ENCODE measurements at regions not wholly inside any gene's neighbourhood (a gene's known extent, or its start where the extent isn't known, plus 50 kb on each side); places are given as distances from the start of the nearest gene placed in this dataset.

- H3K4me3 ChIP-seq (ENCODE audit: low read length): no peak overlapping the region
- intact Hi-C loops (cut with micrococcal nuclease): no loop called here
- no peaks in the 10 kb centered on the region for H3K9me2 ChIP-seq (replicated peaks; ENCODE audit: low read length)
- DNase-seq (no peak), ATAC-seq (no peak)
- H3K27me3 ChIP-seq (ENCODE audit: low read length): no peaks in the 10 kb centered on the region
- H3K36me3 ChIP-seq (ENCODE audit: low read depth, low read length): no peaks in the 10 kb centered on the region
- H3K79me2 ChIP-seq (ENCODE audit: low read length): no peaks in the 10 kb centered on the region
- BruUV-seq (replicated peaks): no TSS peak
- no peaks in the 10 kb centered on the region for H3F3A ChIP-seq (ENCODE audit: low read length, unreplicated experiment)
- POLR2A ChIA-PET (ENCODE audit: unreplicated experiment): no interaction called here
- no peak overlapping the region for H3K27ac ChIP-seq (ENCODE audit: low read length)
- H2AFZ ChIP-seq (ENCODE audit: low read length): no peak overlapping the region
- H3K9ac ChIP-seq (ENCODE audit: low read length): no peak overlapping the region
- CTCF ChIA-PET: no interaction called here
- no peaks in the 10 kb centered on the region for H3K4me1 ChIP-seq (ENCODE audit: insufficient read depth, low read length)
- H4K20me1 ChIP-seq (ENCODE audit: low read length): no peaks in the 10 kb centered on the region
- TF ChIP-seq CTCF (conservative IDR thresholded peaks at IDR 0.05; ENCODE audit: low read depth, low read length): no peak
- no peak for TF ChIP-seq EZH2 (IDR thresholded peaks at IDR 0.05; ENCODE audit: low read length, unreplicated experiment)
- no peak for TF ChIP-seq EZH2phosphoT487 (IDR thresholded peaks at IDR 0.05; ENCODE audit: borderline replicate concordance, low read length)
- H3K9me3 ChIP-seq (ENCODE audit: low read length): peaks cover 4% of the 10 kb centered on the region; the same call in 1 of the 2 replicates
- H3K4me2 ChIP-seq (ENCODE audit: low read length): no peak overlapping the region
Observed at GRCh38 chr3:82814660-82815059, 1053.2 kb upstream of the GBE1 start.

- no peaks in the 10 kb centered on the region for H3K79me2 ChIP-seq (ENCODE audit: low read length)
- no peak for DNase-seq
- no peak for ATAC-seq
- no peaks in the 10 kb centered on the region for H3K36me3 ChIP-seq (ENCODE audit: low read depth, low read length)
- no TSS peak for BruUV-seq (replicated peaks)
- H3K4me1 ChIP-seq (ENCODE audit: insufficient read depth, low read length): peaks cover under 1% of the 10 kb centered on the region; the same call in 1 of the 2 replicates
- ChIA-PET CTCF (no interaction called here), POLR2A (ENCODE audit: unreplicated experiment) (no interaction called here)
- H4K20me1 ChIP-seq (ENCODE audit: low read length): no peaks in the 10 kb centered on the region
- intact Hi-C loops (cut with micrococcal nuclease): no loop called here
- no peak overlapping the region for H3K9ac ChIP-seq (ENCODE audit: low read length)
- H3K27ac ChIP-seq (ENCODE audit: low read length): no peak overlapping the region
- no peak overlapping the region for H3K4me2 ChIP-seq (ENCODE audit: low read length)
- H3F3A ChIP-seq (ENCODE audit: low read length, unreplicated experiment): no peaks in the 10 kb centered on the region
- no peak overlapping the region for H3K4me3 ChIP-seq (ENCODE audit: low read length)
- H3K27me3 ChIP-seq (ENCODE audit: low read length): no peaks in the 10 kb centered on the region
- 0 out of 2 replicates have a peak, but pooled peaks cover 4% of the 10 kb centered on the region for H3K9me3 ChIP-seq (ENCODE audit: low read length)
- H3K9me2 ChIP-seq (replicated peaks; ENCODE audit: low read length): no peaks in the 10 kb centered on the region
- H2AFZ ChIP-seq (ENCODE audit: low read length): no peak overlapping the region
- no peak for TF ChIP-seq CTCF (conservative IDR thresholded peaks at IDR 0.05; ENCODE audit: low read depth, low read length)
- no peak for TF ChIP-seq EZH2 (IDR thresholded peaks at IDR 0.05; ENCODE audit: low read length, unreplicated experiment)
- TF ChIP-seq EZH2phosphoT487 (IDR thresholded peaks at IDR 0.05; ENCODE audit: borderline replicate concordance, low read length): no peak
Observed at GRCh38 chr3:82807781-82808180, 1046.3 kb upstream of the GBE1 start.

- H3K4me1 ChIP-seq (ENCODE audit: insufficient read depth, low read length): peaks cover 5% of the 10 kb centered on the region; the same call in 1 of the 2 replicates
- H3K27ac ChIP-seq (ENCODE audit: low read length): no peak overlapping the region
- no peaks in the 10 kb centered on the region for H3K9me3 ChIP-seq (ENCODE audit: low read length)
- no peak overlapping the region for H3K4me3 ChIP-seq (ENCODE audit: low read length)
- TF ChIP-seq EZH2phosphoT487 (IDR thresholded peaks at IDR 0.05; ENCODE audit: borderline replicate concordance, low read length) (no peak), EZH2 (IDR thresholded peaks at IDR 0.05; ENCODE audit: low read length, unreplicated experiment) (no peak), CTCF (conservative IDR thresholded peaks at IDR 0.05; ENCODE audit: low read depth, low read length) (no peak)
- POLR2A ChIA-PET (ENCODE audit: unreplicated experiment): no interaction called here
- no peak overlapping the region for H3K9ac ChIP-seq (ENCODE audit: low read length)
- no peaks in the 10 kb centered on the region for H3K79me2 ChIP-seq (ENCODE audit: low read length)
- DNase-seq (peak; percentile 57), ATAC-seq (peak; percentile 89)
- intact Hi-C loops (cut with micrococcal nuclease): no loop called here
- no peaks in the 10 kb centered on the region for H3K9me2 ChIP-seq (replicated peaks; ENCODE audit: low read length)
- BruUV-seq (replicated peaks): no TSS peak
- H2AFZ ChIP-seq (ENCODE audit: low read length): no peak overlapping the region
- CTCF ChIA-PET: no interaction called here
- no peaks in the 10 kb centered on the region for H3K27me3 ChIP-seq (ENCODE audit: low read length)
- H3K4me2 ChIP-seq (ENCODE audit: low read length): no peak overlapping the region
- H3F3A ChIP-seq (ENCODE audit: low read length, unreplicated experiment): no peaks in the 10 kb centered on the region
- no peaks in the 10 kb centered on the region for H3K36me3 ChIP-seq (ENCODE audit: low read depth, low read length)
- H4K20me1 ChIP-seq (ENCODE audit: low read length): no peaks in the 10 kb centered on the region
Observed at GRCh38 chr3:82802501-82802900, 1041.1 kb upstream of the GBE1 start.

All from PC-3 (cell line).